Fibroblast of skin of right biceps (primary cell): ENCODE measurements at regions not wholly inside any gene's neighbourhood (a gene's known extent, or its start where the extent isn't known, plus 50 kb on each side); places are given as distances from the start of the nearest gene placed in this dataset.
A peak's percentile ranks its signal among the peaks of the same experiment; 100 is the strongest.

Experiments
- DNase-seq: peaks from one replicate; pipeline ENCODE4 v3.0.0-alpha.2; 2013

- DNase-seq, result no peak
Measured at GRCh38 chr9:27929841-27930240, 356.6 kb upstream of the C9orf72 start.

DNA sequence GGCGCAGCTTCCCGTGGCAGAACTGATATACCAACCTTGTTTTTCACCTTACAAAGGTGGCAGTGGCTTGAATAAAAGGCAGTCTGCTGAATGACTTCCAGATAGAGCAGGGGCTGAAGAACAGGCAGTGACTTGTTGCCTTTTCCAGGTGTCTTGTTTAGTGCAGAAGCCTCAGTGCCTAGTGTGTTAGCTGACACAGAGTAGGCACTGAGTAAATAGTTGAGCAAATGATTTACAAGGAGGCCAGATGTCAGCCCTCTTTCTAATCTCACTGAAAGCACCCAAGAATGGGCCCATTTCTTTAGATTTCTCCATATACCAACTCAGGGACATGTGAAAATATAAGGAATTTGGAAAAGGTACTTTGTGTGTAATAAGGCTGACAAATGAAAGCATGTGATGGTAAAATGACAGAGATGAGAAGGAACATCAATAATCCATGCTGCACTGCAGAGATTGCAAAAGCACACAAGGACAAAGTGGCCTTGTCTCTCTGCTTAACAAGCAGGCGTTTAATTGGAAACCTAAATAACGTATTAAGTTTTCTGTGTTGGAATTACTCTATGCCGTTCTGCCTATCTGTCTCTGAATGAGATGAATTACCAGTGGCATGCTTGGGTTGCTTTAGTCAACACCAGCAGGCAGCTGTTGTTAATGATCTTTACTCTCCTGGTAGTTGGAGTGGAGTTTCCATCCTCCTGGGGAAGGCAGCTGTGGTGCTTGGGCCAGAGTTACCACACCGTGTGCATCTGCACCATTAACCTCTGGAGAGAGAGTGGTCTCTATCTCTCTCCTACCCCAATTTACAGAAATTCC lies 360.1 kb upstream of the C9orf72 start:
- no peak for DNase-seq

GRCh38 chr9:27934471-27934870 lies 361.2 kb upstream of the C9orf72 start:
- no peak for DNase-seq

DNA sequence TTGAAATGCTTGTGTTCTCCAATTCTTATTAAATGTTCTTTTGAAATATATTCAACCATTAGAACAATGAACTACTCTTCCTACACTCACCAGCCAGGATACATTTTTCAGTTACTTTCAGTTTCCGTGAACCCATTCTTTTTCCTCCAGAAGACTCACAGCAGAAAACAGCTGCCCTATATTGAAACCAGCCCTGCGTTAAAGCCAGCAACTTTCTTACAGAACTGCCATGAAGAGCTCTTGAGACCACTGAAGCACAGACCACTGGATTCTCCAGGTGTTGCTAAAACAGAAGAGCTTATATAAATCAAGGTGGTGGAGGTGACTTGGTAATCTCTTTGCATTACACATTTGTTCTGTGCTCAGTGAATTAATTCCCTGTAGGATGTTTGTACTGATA lies 365.9 kb upstream of the C9orf72 start:
- no peak for DNase-seq

GRCh38 chr9:27940535-27940934 lies 367.3 kb upstream of the C9orf72 start:
- no peak for DNase-seq

GRCh38 chr9:27943501-27943900 lies 370.2 kb upstream of the C9orf72 start:
- no peak for DNase-seq

GRCh38 chr9:27945386-27945785 lies 372.1 kb upstream of the C9orf72 start:
- peak; percentile 81 for DNase-seq

GRCh38 chr9:27950382-27950781 lies 377.1 kb upstream of the C9orf72 start:
- no peak for DNase-seq

GRCh38 chr9:27954858-27955257 lies 381.6 kb upstream of the C9orf72 start:
- no peak for DNase-seq

DNA sequence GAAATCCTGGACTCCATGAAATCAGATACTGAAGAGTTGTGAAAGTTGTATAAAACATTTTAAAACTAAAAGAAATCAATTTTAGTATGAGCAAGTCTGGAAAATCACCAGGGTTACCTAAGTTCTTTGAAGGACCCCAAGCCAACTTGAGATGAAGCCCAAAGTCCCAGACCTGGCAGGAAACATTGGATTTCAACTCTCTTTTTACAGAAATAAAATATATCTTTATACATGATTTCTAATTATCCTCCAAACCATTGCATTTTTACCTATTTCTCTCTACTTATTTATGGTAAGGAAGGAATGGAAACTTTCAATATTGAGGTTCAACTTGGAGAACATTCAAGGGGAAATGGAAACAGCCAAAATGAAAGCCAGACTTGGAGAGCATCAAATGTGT lies 390.6 kb upstream of the C9orf72 start:
- DNase-seq, result no peak

DNA sequence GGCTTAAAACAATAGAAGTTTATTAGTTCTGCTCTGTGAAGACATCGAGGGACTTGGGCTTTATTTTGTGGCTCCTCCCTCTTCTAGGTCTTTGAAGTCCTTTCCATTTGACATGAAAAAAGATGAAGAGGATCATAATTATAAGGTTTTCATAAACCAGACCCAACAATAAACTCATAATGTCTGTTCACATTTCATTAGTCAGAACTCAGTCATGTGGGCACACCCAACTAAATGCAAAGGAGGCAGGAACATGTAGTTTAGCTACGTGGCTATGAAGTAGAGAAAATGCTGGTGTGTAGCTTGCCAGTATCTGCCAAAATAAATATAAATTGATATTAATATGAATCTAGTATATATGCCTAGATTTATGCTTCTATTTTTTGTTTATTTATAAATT lies 393.9 kb upstream of the C9orf72 start:
- no peak for DNase-seq

GRCh38 chr9:27977931-27978330 lies 404.6 kb upstream of the C9orf72 start:
- no peak for DNase-seq

DNA sequence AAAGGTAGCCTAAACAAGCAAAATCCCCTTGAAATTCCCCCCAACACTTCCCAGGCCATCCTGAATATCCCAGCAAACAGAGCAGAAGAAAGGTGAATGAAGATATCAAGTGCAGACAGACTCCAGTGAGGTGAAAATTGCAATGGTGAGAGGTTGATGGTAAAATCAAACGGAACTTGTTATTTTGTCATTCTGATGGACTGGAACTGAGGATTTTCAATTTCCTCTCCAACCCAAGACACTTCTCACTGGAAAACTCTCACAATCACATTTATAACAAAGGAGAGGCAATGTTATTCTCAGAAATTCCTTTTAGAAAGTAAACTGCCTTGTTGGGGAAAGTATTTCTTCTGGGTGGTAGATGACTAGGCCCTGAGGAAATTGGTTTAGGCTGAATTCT lies 412.4 kb upstream of the C9orf72 start:
- DNase-seq, result no peak

DNA sequence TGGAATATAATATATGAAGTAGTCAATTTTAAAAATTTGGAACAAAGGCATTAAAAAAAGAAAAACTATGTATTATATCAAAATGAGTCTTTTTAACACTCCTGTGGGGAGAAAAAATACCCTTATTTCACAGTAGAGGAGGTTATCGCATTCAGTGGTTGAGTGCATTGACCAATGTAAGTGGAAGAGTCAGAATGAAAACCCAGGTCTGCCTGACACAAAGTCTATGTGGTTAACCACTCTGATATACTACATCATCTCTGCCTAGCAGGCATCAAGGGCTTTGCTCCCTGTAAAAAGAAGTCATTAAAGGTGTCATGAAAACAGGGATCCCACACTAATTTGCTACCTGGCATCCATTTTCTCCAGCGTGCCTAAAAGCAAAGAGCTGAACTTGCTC lies 417.2 kb upstream of the C9orf72 start:
- DNase-seq, result no peak

DNA sequence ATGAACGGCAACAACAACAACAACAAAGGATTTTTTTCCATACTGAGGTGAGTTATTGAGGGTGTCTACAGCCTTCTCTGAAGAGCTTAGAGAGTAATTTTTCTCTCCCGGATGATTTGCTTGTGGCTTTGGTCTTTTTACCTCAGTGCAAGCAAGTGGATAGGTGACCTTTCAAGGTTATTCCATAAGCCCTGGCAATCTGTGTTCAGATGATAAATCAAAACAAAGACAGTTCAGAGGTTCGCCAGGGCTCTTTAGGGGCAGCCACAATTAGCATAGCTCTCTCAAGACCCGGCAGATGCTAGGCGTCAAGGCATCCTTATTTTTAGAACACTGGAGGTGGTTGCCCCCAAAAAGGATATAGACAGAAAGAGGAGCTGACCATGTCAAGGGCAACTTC lies 417.9 kb upstream of the C9orf72 start:
- DNase-seq, result no peak

DNA sequence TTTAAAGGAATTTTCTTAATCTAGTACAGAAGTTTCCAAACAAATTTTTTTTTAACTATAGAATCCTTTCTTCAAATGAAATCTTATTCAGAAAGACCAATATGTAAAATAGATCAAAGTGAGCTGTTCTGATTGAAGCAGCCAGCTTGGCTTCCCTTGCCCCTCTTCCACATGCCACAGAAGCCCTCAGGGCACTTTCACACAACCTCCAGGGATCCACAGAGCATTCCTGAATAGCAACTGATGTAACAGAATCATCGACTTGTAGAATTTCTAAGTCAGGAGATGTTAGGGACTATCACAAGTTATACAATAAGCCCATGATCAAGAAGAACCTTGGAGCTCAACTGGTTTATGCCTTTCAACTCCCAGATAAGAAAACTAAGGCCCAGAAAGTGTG lies 427.8 kb upstream of the C9orf72 start:
- no peak for DNase-seq

DNA sequence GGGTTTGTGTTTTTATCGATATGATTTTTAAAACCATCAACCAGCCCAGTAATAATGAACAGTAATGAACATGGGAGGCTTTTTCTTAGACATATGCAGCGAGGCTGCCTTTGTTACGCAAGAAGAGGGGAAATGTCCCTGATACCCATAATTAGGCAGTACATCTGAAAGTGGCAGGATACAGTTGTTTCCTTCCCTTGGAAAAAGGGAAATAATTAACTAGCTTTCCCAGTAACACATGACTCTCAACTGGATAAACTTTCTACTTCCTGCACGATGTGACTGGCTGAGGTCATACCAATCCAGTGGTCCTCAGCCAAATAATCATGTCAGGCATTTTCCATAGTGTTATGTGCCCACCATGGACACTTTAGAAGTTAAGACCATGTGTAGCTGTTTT lies 431.6 kb upstream of the C9orf72 start:
- no peak for DNase-seq

GRCh38 chr9:28005779-28006178 lies 432.5 kb upstream of the C9orf72 start:
- no peak for DNase-seq

GRCh38 chr9:28007097-28007817 lies 434.0 kb upstream of the C9orf72 start:
- no peak for DNase-seq

- no peak for DNase-seq
Measured at GRCh38 chr9:28014212-28014611, 440.9 kb upstream of the C9orf72 start.

- no peak for DNase-seq
Measured at GRCh38 chr9:28024676-28025075, 451.4 kb upstream of the C9orf72 start.

DNA sequence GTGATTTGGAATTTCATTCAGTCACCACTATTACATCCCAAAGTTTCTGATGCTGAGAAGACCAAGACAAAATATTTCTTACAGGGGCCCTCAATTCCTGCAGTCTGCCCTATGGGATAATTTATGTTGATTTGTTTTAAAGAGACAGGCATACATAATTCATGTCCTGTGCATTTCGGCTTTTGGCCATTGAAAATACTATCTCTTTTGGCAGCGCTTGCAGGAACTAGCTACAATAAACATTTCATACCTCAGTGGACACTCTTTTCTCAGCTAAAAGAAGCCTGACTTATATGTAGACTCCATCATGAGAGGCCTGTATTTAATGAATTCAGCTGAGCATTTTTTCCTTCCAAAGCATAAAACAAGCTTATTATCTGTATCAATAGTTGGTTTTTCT lies 451.9 kb upstream of the C9orf72 start:
- DNase-seq, result no peak

DNA sequence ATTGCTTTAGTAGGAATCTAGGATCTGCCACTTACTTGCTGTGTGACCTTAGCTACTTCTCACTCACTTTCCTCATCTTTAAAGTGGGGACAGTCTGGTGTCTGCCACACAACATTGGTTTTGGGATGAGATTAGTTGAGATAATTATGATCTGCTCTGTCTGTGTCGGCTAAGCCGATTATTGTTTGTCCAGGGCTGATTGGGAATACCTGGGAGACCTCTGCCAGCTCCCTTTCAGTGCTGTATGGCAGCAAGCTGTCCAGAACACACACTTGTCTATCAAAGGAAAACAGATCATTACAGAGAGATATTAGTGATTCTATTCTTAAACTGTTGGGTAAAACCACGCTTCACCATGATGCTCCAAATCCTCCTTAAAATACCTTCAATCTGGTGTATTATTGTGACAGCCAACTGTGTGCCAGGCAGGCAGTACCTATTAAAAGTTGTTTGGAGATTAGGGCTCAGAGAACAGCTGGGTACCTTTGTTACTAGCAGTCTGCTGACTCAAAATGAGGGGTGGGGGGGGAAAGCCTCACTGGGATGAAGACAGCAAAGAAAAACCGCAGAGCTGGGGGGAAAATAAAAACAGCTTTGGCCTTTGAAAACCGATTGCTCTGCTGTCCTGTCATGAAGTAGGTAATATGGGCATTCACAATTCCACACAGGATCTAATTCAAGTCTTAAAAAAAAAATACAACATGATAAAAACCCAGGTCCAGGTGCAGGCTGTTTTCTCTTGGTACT lies 458.4 kb upstream of the C9orf72 start:
- no peak for DNase-seq

- peak; percentile 71 for DNase-seq
Measured at GRCh38 chr9:28032268-28032590, 458.9 kb upstream of the C9orf72 start.
